HL-60 (cell line): ENCODE measurements at regions not wholly inside any gene's neighbourhood (a gene's known extent, or its start where the extent isn't known, plus 50 kb on each side); places are given as distances from the start of the nearest gene placed in this dataset.

Experiments
- DNase-seq, 2 experiments: peaks; one replicate each; pipeline ENCODE4 v3.0.0-alpha.2; 2010 to 2020; ENCODE audit warnings: low read depth in 1 of 2, low spot score in 1 of 2
- H3K27ac ChIP-seq: fragments of 250-450 bp; sonication (Bioruptor Pico); replicated peaks from 2 replicates; pipeline ENCODE4 v1.5.1; 2020; ENCODE audit warnings: mild to moderate bottlenecking, moderate library complexity
- H3K27me3 ChIP-seq: fragments of 250-450 bp; sonication (Bioruptor Pico); 2 replicates; pipeline ENCODE4 v1.5.1; 2021; ENCODE audit warnings: mild to moderate bottlenecking, moderate library complexity; ENCODE audit not compliant: insufficient read depth, poor library complexity, severe bottlenecking
- H3K4me3 ChIP-seq: replicated peaks from 2 replicates; pipeline ENCODE4 v1.5.1; 2011; ENCODE audit warnings: mild to moderate bottlenecking, control low read depth, low read length; ENCODE audit not compliant: insufficient read depth
- CTCF ChIP-seq: IDR thresholded peaks from one replicate; pipeline ENCODE4 v1.5.1; 2011; ENCODE audit warnings: low read length, control low read depth, inconsistent platforms; ENCODE audit not compliant: insufficient read depth
- GABPA ChIP-seq: IDR thresholded peaks from 2 replicates; pipeline ENCODE4 v1.6.1; 2012; ENCODE audit warnings: low read depth
- POLR2AphosphoS5 ChIP-seq: IDR thresholded peaks from 2 replicates; pipeline ENCODE4 v1.6.1; 2012; ENCODE audit warnings: low read depth
- REST ChIP-seq: IDR thresholded peaks from 2 replicates; pipeline ENCODE4 v1.6.1; 2012; ENCODE audit warnings: low read depth; ENCODE audit not compliant: insufficient replicate concordance
- SPI1 ChIP-seq: IDR thresholded peaks from 2 replicates; pipeline ENCODE4 v1.6.1; 2012; ENCODE audit warnings: low read depth, mild to moderate bottlenecking, borderline replicate concordance

DNA sequence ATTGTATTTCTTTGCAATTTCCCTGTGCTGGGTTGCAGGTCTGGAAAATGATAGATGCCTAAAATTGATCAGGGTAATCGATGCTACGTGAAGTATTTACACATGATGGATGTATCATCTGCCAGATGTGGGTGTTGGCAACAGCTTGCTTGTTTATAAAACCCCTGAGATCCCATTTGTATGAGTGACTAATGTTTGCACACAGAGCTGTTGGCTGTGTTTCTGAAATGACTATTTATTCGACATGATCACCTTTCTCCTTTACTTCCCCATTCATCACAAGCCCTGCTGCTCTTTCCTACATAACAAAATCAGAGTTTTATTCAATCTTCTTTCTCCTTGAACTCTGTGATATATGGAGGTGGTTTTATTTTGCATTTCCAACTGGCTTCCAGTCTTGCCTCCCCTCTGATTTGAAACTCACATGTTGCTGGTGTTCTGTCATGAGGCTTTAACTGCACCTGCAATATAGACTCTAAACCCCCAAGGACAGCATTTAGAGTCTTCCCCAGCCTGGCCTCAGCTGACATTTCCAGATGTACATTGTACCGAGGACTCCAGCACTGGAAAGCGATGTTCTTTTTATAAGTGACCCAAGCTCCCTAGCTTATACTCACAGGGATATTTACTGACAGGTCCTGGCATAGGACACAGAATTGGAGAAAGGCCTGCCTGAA, 50.7 kb upstream of the SHB start:
- Histone ChIP-seq H3K27ac (no peak overlapping the region), H3K4me3 (no peak overlapping the region), H3K27me3 (no peaks in the 10 kb centered on the region)
- TF ChIP-seq REST (no peak), GABPA (no peak), POLR2AphosphoS5 (no peak), CTCF (no peak), SPI1 (no peak)
- no peak for DNase-seq

DNA sequence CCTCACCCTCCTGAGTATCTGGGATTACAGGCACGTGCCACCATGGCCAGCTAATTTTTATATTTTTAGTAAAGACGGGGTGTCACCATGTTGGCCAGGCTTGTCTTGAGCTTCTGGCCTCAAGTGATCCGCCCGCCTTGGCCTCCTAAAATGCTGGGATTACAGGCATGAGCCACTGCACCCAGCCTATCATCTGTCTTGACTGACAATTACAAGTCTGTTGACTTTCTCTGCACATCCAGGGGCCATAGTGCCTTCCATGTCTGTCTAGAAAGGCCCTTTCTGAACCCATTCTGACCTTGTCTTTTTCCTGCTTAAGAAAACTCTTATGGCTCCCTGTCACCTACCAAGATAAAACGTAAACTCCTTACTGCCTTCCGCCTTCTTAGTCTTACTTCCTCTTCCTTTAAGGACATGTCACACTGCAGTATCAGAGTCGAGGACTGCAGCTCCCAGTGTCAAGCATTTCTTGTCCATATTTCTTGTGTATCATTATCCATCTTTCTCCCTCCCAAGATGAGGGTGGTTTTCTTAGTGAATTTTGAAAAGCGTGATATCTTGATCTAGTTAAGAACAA, 49.9 kb upstream of the SHB start:
- TF ChIP-seq CTCF: no peak
- no peak for TF ChIP-seq POLR2AphosphoS5
- TF ChIP-seq GABPA: no peak
- no peak for TF ChIP-seq REST
- TF ChIP-seq SPI1: no peak
- Histone ChIP-seq H3K4me3 (no peak overlapping the region), H3K27me3 (no peaks in the 10 kb centered on the region), H3K27ac (no peak overlapping the region)
- DNase-seq: peak; percentile 8 to 18
